Suprapubic skin (tissue), 4 donors: ENCODE measurements at regions not wholly inside any gene's neighbourhood (a gene's known extent, or its start where the extent isn't known, plus 50 kb on each side); places are given as distances from the start of the nearest gene placed in this dataset.

Experiments used
- DNase-seq, 2 donors: peaks; one replicate each; pipeline ENCODE4 v3.0.0-alpha.2; 2019; ENCODE audit warnings: low spot score in 2 of 2
- H3K27ac ChIP-seq: fragments of 200-600 bp; sonication (generic); one replicate; pipeline ENCODE4 v1.5.1; 2019
- H3K27me3 ChIP-seq: fragments of 200-600 bp; sonication (generic); one replicate; pipeline ENCODE4 v1.5.1; 2019
- H3K36me3 ChIP-seq: fragments of 200-600 bp; sonication (generic); one replicate; pipeline ENCODE4 v1.5.1; 2019
- H3K4me1 ChIP-seq: fragments of 200-600 bp; sonication (generic); one replicate; pipeline ENCODE4 v1.5.1; 2019
- H3K4me3 ChIP-seq: fragments of 200-600 bp; sonication (generic); one replicate; pipeline ENCODE4 v1.5.1; 2019; ENCODE audit warnings: mild to moderate bottlenecking
- H3K9me3 ChIP-seq: fragments of 200-600 bp; sonication (generic); one replicate; pipeline ENCODE4 v1.5.1; 2019
- EP300 ChIP-seq: sonication (generic); formaldehyde crosslinking; IDR thresholded peaks from one replicate; pipeline ENCODE4 v1.6.1; 2017; ENCODE audit warnings: antibody characterized with exemption
- POLR2A ChIP-seq, 2 donors: fragments of 450-650 bp; IDR thresholded peaks; one replicate each; pipeline ENCODE4 v1.6.1; 2017; ENCODE audit warnings: antibody characterized with exemption in 2 of 2, mild to moderate bottlenecking in 2 of 2, moderate library complexity in 2 of 2
- POLR2AphosphoS5 ChIP-seq, 3 donors: sonication (generic); formaldehyde crosslinking; IDR thresholded peaks; one replicate each; pipeline ENCODE4 v1.6.1; 2017; ENCODE audit warnings: antibody characterized with exemption in 3 of 3
- WGBS: methylation state at CpG from one replicate; pipeline ENCODE4 v1.1.5; 2018; 5-methylcytosine and 5-hydroxymethylcytosine counted together
- TF ChIP-seq, protein P1 (sequence below), 2 donors: fragments of 200-600 bp in 1 of 2; fragments of 450-650 bp in 1 of 2; sonication (generic) in 1 of 2; IDR thresholded peaks; one replicate each; pipeline ENCODE4 v1.5.1; 2016 to 2019; ENCODE audit warnings: antibody characterized with exemption in 2 of 2, mild to moderate bottlenecking in 1 of 2, moderate library complexity in 1 of 2

DNA sequence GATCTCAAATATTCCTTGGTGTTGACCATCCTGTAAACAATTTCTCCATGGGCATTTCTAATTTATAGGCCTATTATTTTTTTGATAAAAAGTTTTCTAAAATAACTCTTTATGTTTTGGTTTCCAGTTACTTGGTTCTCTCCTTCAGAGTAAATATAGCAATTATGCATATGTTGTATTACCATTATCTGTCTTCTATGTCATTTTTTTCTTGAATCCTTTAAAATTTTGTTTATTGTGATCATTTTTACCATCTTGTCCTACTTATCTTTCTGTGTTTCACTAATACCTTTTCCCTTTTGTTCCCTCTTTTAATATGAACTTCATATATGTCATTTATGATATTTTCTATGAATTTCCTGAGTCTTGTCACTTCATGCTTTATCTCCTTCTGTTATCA lies 341.1 kb downstream of the PDCD6IP start:
- Histone ChIP-seq H3K27me3 (no peaks in the 10 kb centered on the region), H3K27ac (no peak overlapping the region), H3K4me3 (no peak overlapping the region), H3K4me1 (no peaks in the 10 kb centered on the region), H3K36me3 (no peaks in the 10 kb centered on the region), H3K9me3 (peaks cover 16% of the 10 kb centered on the region)
- TF ChIP-seq, protein P1, sequence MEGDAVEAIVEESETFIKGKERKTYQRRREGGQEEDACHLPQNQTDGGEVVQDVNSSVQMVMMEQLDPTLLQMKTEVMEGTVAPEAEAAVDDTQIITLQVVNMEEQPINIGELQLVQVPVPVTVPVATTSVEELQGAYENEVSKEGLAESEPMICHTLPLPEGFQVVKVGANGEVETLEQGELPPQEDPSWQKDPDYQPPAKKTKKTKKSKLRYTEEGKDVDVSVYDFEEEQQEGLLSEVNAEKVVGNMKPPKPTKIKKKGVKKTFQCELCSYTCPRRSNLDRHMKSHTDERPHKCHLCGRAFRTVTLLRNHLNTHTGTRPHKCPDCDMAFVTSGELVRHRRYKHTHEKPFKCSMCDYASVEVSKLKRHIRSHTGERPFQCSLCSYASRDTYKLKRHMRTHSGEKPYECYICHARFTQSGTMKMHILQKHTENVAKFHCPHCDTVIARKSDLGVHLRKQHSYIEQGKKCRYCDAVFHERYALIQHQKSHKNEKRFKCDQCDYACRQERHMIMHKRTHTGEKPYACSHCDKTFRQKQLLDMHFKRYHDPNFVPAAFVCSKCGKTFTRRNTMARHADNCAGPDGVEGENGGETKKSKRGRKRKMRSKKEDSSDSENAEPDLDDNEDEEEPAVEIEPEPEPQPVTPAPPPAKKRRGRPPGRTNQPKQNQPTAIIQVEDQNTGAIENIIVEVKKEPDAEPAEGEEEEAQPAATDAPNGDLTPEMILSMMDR (IDR thresholded peaks at IDR 0.05) = no peak
- TF ChIP-seq POLR2AphosphoS5 (IDR thresholded peaks at IDR 0.05) (no peak), EP300 (no peak), POLR2A (IDR thresholded peaks at IDR 0.05) (no peak)
- DNase-seq = no peak

DNA sequence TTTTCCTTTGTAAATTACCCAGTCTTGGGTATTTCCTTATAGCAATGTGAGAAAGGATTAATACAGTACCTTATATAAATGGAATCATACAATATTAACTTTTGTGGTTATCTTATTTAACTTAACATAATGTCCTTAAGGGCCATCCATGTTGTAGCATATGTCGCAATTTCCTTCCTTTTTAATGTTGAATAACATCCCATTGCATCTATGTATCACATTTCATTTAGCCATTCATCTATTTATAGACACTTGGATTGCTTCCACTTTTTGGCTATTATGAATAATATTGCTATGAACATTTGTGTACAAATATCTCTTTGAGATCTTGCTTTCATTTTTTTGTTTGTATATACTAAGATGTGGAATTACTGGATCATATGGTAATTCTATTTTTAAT lies 342.2 kb downstream of the PDCD6IP start:
- H3K27ac ChIP-seq = no peak overlapping the region
- H3K36me3 ChIP-seq = no peaks in the 10 kb centered on the region
- H3K4me1 ChIP-seq = no peaks in the 10 kb centered on the region
- peaks cover 7% of the 10 kb centered on the region for H3K9me3 ChIP-seq
- no peak for TF ChIP-seq POLR2A (IDR thresholded peaks at IDR 0.05)
- no peak for TF ChIP-seq POLR2AphosphoS5 (IDR thresholded peaks at IDR 0.05)
- TF ChIP-seq, protein P1 (IDR thresholded peaks at IDR 0.05) = no peak
- no peak for TF ChIP-seq EP300
- WGBS = 73% methylated on average over 1 of the region's 1 CpG
- no peak overlapping the region for H3K4me3 ChIP-seq
- H3K27me3 ChIP-seq = no peaks in the 10 kb centered on the region
- no peak for DNase-seq

GRCh38 chr3:34141841-34142337 lies 343.5 kb downstream of the PDCD6IP start:
- DNase-seq = no peak
- no peak overlapping the region for H3K27ac ChIP-seq
- H3K4me1 ChIP-seq = no peaks in the 10 kb centered on the region
- no peaks in the 10 kb centered on the region for H3K36me3 ChIP-seq
- no peaks in the 10 kb centered on the region for H3K27me3 ChIP-seq
- TF ChIP-seq POLR2A (IDR thresholded peaks at IDR 0.05) = no peak
- no peak for TF ChIP-seq EP300
- TF ChIP-seq, protein P1 (IDR thresholded peaks at IDR 0.05) = no peak
- TF ChIP-seq POLR2AphosphoS5 (IDR thresholded peaks at IDR 0.05) = no peak
- H3K4me3 ChIP-seq = no peak overlapping the region
- WGBS = 84% methylated on average over 3 of the region's 3 CpGs
- peaks cover 1% of the 10 kb centered on the region for H3K9me3 ChIP-seq

GRCh38 chr3:34145796-34146195 lies 347.4 kb downstream of the PDCD6IP start:
- TF ChIP-seq, protein P1 (IDR thresholded peaks at IDR 0.05) = no peak
- TF ChIP-seq EP300 (no peak), POLR2A (IDR thresholded peaks at IDR 0.05) (no peak), POLR2AphosphoS5 (IDR thresholded peaks at IDR 0.05) (no peak)
- Histone ChIP-seq H3K4me3 (no peak overlapping the region), H3K4me1 (no peaks in the 10 kb centered on the region), H3K27me3 (no peaks in the 10 kb centered on the region), H3K27ac (no peak overlapping the region), H3K9me3 (no peaks in the 10 kb centered on the region), H3K36me3 (no peaks in the 10 kb centered on the region)
- no peak for DNase-seq
- 35% methylated on average over 3 of the region's 3 CpGs for WGBS

- H3K27ac ChIP-seq = no peak overlapping the region
- H3K9me3 ChIP-seq = no peaks in the 10 kb centered on the region
- no peak overlapping the region for H3K4me3 ChIP-seq
- no peaks in the 10 kb centered on the region for H3K27me3 ChIP-seq
- TF ChIP-seq, protein P1 (IDR thresholded peaks at IDR 0.05) = no peak
- no peak for TF ChIP-seq EP300
- TF ChIP-seq POLR2AphosphoS5 (IDR thresholded peaks at IDR 0.05) = no peak
- TF ChIP-seq POLR2A (IDR thresholded peaks at IDR 0.05) = no peak
- no peaks in the 10 kb centered on the region for H3K36me3 ChIP-seq
- DNase-seq = no peak
- no peaks in the 10 kb centered on the region for H3K4me1 ChIP-seq
These were observed 348.2 kb downstream of the PDCD6IP start for GRCh38 chr3:34146596-34146995.
